Gastrocnemius medialis (tissue), 4 donors: ENCODE measurements at regions not wholly inside any gene's neighbourhood (a gene's known extent, or its start where the extent isn't known, plus 50 kb on each side); places are given as distances from the start of the nearest gene placed in this dataset.

Source experiments
- POLR2A ChIP-seq, 2 donors: fragments of 450-650 bp; IDR thresholded peaks; one replicate each; pipeline ENCODE4 v1.6.1; 2017; ENCODE audit warnings: antibody characterized with exemption in 2 of 2, mild to moderate bottlenecking in 2 of 2, moderate library complexity in 2 of 2
- TF ChIP-seq, protein P1 (sequence below), 5 experiments: fragments of 450-650 bp in 3 of 5; fragments of 200-600 bp in 2 of 5; sonication (generic) in 2 of 5; IDR thresholded peaks in 4 of 5; conservative IDR thresholded peaks in 1 of 5; 1 replicate in 4 of 5; 2 replicates in 1 of 5; pipeline ENCODE4 v1.5.1; 2016 to 2019; ENCODE audit warnings: antibody characterized with exemption in 5 of 5, mild to moderate bottlenecking in 3 of 5, moderate library complexity in 3 of 5

DNA sequence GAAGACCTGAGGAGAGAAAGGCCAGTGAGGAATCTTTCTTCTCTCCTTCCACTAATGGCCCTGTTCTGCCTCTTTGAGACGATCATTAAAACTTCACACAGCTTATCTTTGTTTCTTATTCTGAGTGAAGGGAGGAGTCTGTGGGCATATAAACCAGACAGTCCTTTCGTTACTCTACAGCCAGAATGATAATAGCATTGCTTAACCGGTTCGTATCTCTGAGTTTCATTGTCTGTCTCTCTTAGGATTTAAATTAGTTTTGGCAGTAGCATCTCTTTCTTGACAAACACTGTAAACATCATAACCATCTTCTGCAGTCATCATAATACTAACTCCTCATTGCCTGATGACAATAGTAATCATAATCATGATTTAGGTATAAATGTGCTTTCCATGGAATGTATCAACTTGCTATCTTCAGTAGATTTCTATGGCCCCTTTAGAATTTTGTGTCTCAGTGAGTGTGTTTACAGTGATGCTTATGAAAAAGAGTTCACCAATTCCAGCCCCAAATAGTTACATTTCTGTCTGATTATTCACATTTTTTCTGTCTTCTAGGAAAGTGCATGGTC, 618.8 kb upstream of the KLF4 start:
- TF ChIP-seq, protein P1, sequence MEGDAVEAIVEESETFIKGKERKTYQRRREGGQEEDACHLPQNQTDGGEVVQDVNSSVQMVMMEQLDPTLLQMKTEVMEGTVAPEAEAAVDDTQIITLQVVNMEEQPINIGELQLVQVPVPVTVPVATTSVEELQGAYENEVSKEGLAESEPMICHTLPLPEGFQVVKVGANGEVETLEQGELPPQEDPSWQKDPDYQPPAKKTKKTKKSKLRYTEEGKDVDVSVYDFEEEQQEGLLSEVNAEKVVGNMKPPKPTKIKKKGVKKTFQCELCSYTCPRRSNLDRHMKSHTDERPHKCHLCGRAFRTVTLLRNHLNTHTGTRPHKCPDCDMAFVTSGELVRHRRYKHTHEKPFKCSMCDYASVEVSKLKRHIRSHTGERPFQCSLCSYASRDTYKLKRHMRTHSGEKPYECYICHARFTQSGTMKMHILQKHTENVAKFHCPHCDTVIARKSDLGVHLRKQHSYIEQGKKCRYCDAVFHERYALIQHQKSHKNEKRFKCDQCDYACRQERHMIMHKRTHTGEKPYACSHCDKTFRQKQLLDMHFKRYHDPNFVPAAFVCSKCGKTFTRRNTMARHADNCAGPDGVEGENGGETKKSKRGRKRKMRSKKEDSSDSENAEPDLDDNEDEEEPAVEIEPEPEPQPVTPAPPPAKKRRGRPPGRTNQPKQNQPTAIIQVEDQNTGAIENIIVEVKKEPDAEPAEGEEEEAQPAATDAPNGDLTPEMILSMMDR (IDR thresholded peaks at IDR 0.05 in 4 of 5, conservative IDR thresholded peaks at IDR 0.05 in 1 of 5): no peak
- no peak for TF ChIP-seq POLR2A (IDR thresholded peaks at IDR 0.05)
